Kidney (tissue), 13 donors: ENCODE measurements at regions not wholly inside any gene's neighbourhood (a gene's known extent, or its start where the extent isn't known, plus 50 kb on each side); places are given as distances from the start of the nearest gene placed in this dataset.

Experiments
- DNase-seq, 5 donors: peaks; one replicate each; pipeline ENCODE4 v3.0.0-alpha.2; 2013 to 2020
- FAIRE-seq: peaks from 2 replicates; lab custom pipeline; 2012; peaks lifted over from hg19 to GRCh38; lab: Jason Lieb, UNC
- H3K27ac ChIP-seq, 2 donors: one replicate each; pipeline ENCODE4 v1.7.0; 2013; ENCODE audit warnings: low read depth in 2 of 2, low read length in 2 of 2, inconsistent platforms in 1 of 2
- H3K27me3 ChIP-seq: one replicate; pipeline ENCODE4 v1.7.1; 2013; ENCODE audit warnings: low read length, inconsistent platforms; ENCODE audit not compliant: control insufficient read depth, insufficient read depth
- H3K36me3 ChIP-seq, 3 donors: one replicate each; pipeline versions ENCODE4 v1.7.0 to v1.7.1; 2013; ENCODE audit warnings: low read length in 3 of 3, control low read depth in 1 of 3, inconsistent platforms in 1 of 3; ENCODE audit not compliant: insufficient read depth in 3 of 3, control insufficient read depth in 2 of 3
- H3K4me1 ChIP-seq, 3 donors: one replicate each; pipeline versions ENCODE4 v1.7.0 to v1.7.1; 2013; ENCODE audit warnings: low read length in 3 of 3, inconsistent platforms in 1 of 3, low read depth in 1 of 3; ENCODE audit not compliant: control insufficient read depth in 2 of 3, insufficient read depth in 2 of 3
- H3K4me3 ChIP-seq, 3 donors: one replicate each; pipeline versions ENCODE4 v1.7.0 to v1.8.1; 2013; ENCODE audit warnings: low read length in 3 of 3, control low read depth in 1 of 3, inconsistent platforms in 1 of 3
- H3K9ac ChIP-seq, 3 donors: one replicate each; pipeline versions ENCODE4 v1.7.0 to v1.7.1; 2013; ENCODE audit warnings: low read length in 3 of 3, control low read depth in 1 of 3, inconsistent platforms in 1 of 3
- H3K9me3 ChIP-seq, 3 donors: one replicate each; pipeline versions ENCODE4 v1.7.0 to v1.7.1; 2013; ENCODE audit warnings: low read length in 3 of 3, control low read depth in 1 of 3, inconsistent platforms in 1 of 3; ENCODE audit not compliant: control insufficient read depth in 2 of 3, insufficient read depth in 1 of 3
- intact Hi-C: fragments of 100-400 bp; cut with DNase I; formaldehyde crosslinking; loops from one replicate; pipeline ENCODE4 v1.11.1; 2022
- TF ChIP-seq, protein P1 (sequence below): IDR thresholded peaks from 3 replicates; pipeline ENCODE4 v1.5.1; 2012; ENCODE audit warnings: mild to moderate bottlenecking, moderate library complexity, borderline replicate concordance; ENCODE audit not compliant: insufficient read depth; ENCODE audit errors: extremely low read depth
- donor health status: control.
- donor health status: control.
- donor health status: control.
- donor health status: control.
- donor health status: control.
- donor health status: DM: yes; HTN: yes; CAD: no.
- donor health status: Normal renal cell carcinoma (clear cell type).

DNA sequence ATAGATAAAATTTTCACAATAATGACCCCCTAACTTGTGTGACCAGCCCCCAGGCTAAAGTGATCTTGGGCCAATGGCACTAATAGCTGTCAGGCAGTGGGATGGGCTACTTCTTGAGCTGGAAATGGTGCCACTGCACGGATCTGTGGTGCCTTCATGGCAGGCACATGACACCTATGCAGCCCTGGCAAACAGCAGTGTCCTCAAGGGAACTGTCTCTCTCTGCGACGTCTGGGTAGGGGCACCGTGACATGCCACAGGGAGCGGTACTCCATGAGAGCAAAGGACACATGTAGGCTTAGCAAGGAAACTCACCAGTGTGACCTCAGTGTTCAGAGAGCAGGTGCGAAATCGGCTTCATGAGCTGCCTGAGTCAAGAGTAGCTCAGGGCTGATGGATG, 161.7 kb upstream of the TWIST2 start:
- H3K9me3 ChIP-seq, result no peaks in the 10 kb centered on the region
- intact Hi-C loops, result no loop called here
- H3K4me3 ChIP-seq, result no peak overlapping the region
- no peaks in the 10 kb centered on the region for H3K4me1 ChIP-seq
- TF ChIP-seq, protein P1, sequence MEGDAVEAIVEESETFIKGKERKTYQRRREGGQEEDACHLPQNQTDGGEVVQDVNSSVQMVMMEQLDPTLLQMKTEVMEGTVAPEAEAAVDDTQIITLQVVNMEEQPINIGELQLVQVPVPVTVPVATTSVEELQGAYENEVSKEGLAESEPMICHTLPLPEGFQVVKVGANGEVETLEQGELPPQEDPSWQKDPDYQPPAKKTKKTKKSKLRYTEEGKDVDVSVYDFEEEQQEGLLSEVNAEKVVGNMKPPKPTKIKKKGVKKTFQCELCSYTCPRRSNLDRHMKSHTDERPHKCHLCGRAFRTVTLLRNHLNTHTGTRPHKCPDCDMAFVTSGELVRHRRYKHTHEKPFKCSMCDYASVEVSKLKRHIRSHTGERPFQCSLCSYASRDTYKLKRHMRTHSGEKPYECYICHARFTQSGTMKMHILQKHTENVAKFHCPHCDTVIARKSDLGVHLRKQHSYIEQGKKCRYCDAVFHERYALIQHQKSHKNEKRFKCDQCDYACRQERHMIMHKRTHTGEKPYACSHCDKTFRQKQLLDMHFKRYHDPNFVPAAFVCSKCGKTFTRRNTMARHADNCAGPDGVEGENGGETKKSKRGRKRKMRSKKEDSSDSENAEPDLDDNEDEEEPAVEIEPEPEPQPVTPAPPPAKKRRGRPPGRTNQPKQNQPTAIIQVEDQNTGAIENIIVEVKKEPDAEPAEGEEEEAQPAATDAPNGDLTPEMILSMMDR, result no peak
- no peaks in the 10 kb centered on the region for H3K27me3 ChIP-seq
- FAIRE-seq (no peak), DNase-seq (no peak)
- no peak overlapping the region for H3K9ac ChIP-seq
- no peak overlapping the region for H3K27ac ChIP-seq
- no peaks in the 10 kb centered on the region for H3K36me3 ChIP-seq

DNA sequence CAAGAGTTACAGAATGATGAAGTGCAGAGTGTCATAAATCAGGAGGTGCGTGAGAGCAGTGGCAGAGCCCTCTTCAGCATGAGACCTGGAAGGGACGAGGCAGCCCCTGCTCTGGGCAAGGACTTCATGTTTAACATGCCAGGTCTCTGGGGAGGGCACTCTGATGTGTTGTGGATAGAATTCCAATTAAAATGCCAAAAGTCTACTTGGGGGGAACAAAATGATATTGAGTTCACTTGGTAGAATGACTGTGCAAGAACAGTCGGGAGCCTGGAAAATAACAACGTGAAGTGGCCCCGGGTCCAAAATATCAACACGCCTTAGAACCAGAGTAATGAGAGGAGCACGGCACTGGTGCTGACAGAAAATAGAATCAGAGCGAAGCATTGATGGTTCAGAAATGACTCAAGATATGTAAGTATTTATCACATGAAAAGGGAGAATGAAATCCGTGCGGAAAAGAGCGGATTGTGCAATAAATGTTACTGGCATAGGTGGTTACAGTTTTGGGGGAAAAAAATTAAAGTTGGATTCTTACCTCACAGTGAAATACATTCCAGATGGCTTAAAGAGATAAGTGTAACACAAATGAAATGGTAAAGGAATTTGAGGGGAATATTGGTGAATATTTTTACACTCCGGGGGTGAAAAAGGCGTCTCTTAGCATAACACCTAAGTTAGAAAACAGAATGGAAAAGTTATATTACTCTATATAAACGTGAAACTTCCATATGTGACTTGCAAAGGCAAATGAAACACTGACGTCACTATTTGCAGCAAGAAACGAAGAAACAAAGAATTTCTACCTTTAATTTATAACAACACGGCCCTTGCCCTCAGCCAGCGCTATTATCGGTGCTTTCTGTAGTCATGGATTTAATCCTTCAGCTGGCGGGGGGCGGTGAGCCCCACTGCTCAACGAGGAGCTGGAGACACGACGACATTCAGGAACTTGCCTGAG, 159.4 kb upstream of the TWIST2 start:
- TF ChIP-seq, protein P1, result no peak
- no peak for FAIRE-seq
- intact Hi-C loops, result no loop called here
- Histone ChIP-seq H3K36me3 (no peaks in the 10 kb centered on the region), H3K4me1 (no peaks in the 10 kb centered on the region), H3K9me3 (no peaks in the 10 kb centered on the region), H3K27ac (no peak overlapping the region), H3K27me3 (no peaks in the 10 kb centered on the region), H3K9ac (no peak overlapping the region), H3K4me3 (no peak overlapping the region)
- DNase-seq, result no peak

DNA sequence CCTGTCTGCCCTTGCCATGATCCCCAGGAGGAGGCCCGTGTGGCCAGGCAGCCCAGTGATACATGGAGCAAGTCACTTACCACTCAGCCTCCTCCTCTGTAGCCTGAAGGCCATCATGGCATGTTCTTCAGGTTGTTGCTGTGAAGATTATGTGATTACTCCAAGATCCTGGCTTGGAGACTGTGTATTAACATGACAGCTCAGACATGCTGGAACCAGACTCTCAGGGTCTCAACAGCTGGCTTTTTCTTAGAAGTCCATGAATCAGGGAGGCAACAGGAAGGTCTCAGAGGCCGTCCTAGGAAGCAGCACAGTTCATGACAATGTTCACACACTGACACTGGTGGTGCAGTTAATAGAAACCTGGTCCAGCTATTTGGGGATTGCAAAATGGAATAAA, 158.6 kb upstream of the TWIST2 start:
- no peak for FAIRE-seq
- intact Hi-C loops, result no loop called here

More for the DNA sequence above, 158.6 kb upstream of the TWIST2 start:
- no peaks in the 10 kb centered on the region for H3K36me3 ChIP-seq
- TF ChIP-seq, protein P1, result no peak
- H3K9me3 ChIP-seq, result no peaks in the 10 kb centered on the region
- H3K4me3 ChIP-seq, result no peak overlapping the region
- no peak overlapping the region for H3K27ac ChIP-seq
- H3K4me1 ChIP-seq, result no peaks in the 10 kb centered on the region
- H3K9ac ChIP-seq, result no peak overlapping the region
- no peaks in the 10 kb centered on the region for H3K27me3 ChIP-seq
- DNase-seq, result peak in 1 of 5 donors; percentile 46
